Suprapubic skin (tissue), 4 donors: ENCODE measurements at regions not wholly inside any gene's neighbourhood (a gene's known extent, or its start where the extent isn't known, plus 50 kb on each side); places are given as distances from the start of the nearest gene placed in this dataset.

Experiments used
- EP300 ChIP-seq: sonication (generic); formaldehyde crosslinking; IDR thresholded peaks from one replicate; pipeline ENCODE4 v1.6.1; 2017; ENCODE audit warnings: antibody characterized with exemption
- POLR2A ChIP-seq, 2 donors: fragments of 450-650 bp; IDR thresholded peaks; one replicate each; pipeline ENCODE4 v1.6.1; 2017; ENCODE audit warnings: antibody characterized with exemption in 2 of 2, mild to moderate bottlenecking in 2 of 2, moderate library complexity in 2 of 2
- POLR2AphosphoS5 ChIP-seq, 3 donors: sonication (generic); formaldehyde crosslinking; IDR thresholded peaks; one replicate each; pipeline ENCODE4 v1.6.1; 2017; ENCODE audit warnings: antibody characterized with exemption in 3 of 3
- TF ChIP-seq, protein P1 (sequence below), 2 donors: fragments of 200-600 bp in 1 of 2; fragments of 450-650 bp in 1 of 2; sonication (generic) in 1 of 2; IDR thresholded peaks; one replicate each; pipeline ENCODE4 v1.5.1; 2016 to 2019; ENCODE audit warnings: antibody characterized with exemption in 2 of 2, mild to moderate bottlenecking in 1 of 2, moderate library complexity in 1 of 2

GRCh38 chr4:122279670-122280069, 99.1 kb upstream of the ADAD1 start:
- no peak for TF ChIP-seq POLR2A (IDR thresholded peaks at IDR 0.05)
- TF ChIP-seq, protein P1, sequence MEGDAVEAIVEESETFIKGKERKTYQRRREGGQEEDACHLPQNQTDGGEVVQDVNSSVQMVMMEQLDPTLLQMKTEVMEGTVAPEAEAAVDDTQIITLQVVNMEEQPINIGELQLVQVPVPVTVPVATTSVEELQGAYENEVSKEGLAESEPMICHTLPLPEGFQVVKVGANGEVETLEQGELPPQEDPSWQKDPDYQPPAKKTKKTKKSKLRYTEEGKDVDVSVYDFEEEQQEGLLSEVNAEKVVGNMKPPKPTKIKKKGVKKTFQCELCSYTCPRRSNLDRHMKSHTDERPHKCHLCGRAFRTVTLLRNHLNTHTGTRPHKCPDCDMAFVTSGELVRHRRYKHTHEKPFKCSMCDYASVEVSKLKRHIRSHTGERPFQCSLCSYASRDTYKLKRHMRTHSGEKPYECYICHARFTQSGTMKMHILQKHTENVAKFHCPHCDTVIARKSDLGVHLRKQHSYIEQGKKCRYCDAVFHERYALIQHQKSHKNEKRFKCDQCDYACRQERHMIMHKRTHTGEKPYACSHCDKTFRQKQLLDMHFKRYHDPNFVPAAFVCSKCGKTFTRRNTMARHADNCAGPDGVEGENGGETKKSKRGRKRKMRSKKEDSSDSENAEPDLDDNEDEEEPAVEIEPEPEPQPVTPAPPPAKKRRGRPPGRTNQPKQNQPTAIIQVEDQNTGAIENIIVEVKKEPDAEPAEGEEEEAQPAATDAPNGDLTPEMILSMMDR (IDR thresholded peaks at IDR 0.05), result no peak
- TF ChIP-seq EP300, result no peak
- TF ChIP-seq POLR2AphosphoS5 (IDR thresholded peaks at IDR 0.05), result no peak
